H9 (cell line): ENCODE measurements at regions not wholly inside any gene's neighbourhood (a gene's known extent, or its start where the extent isn't known, plus 50 kb on each side); places are given as distances from the start of the nearest gene placed in this dataset.

Experiments used
- DNase-seq: peaks from one replicate; pipeline ENCODE4 v3.0.0-alpha.2; 2017
- H2AFZ ChIP-seq: one replicate; pipeline ENCODE4 v1.6.1; 2013; ENCODE audit warnings: mild to moderate bottlenecking, low read length, control low read depth, moderate library complexity
- H2AK5ac ChIP-seq: 2 replicates; pipeline ENCODE4 v1.6.1; 2013; ENCODE audit warnings: low read length, control low read depth, mixed read lengths; ENCODE audit not compliant: insufficient read length
- H2BK120ac ChIP-seq: one replicate; pipeline ENCODE4 v1.6.1; 2013; ENCODE audit warnings: low read depth, mild to moderate bottlenecking, low read length, control low read depth, inconsistent platforms; ENCODE audit not compliant: poor library complexity, severe bottlenecking
- H2BK12ac ChIP-seq: 2 replicates; pipeline ENCODE4 v1.6.1; 2013; ENCODE audit warnings: low read length, control low read depth, mixed read lengths, low read depth; ENCODE audit not compliant: insufficient read length
- H2BK15ac ChIP-seq: 2 replicates; pipeline ENCODE4 v1.6.1; 2013; ENCODE audit warnings: low read depth, low read length, control low read depth
- H2BK20ac ChIP-seq: one replicate; pipeline ENCODE4 v1.6.1; 2013; ENCODE audit warnings: low read depth, mild to moderate bottlenecking, low read length, control low read depth, inconsistent platforms; ENCODE audit not compliant: poor library complexity, severe bottlenecking
- H2BK5ac ChIP-seq: 2 replicates; pipeline ENCODE4 v1.6.1; 2013; ENCODE audit warnings: low read length, control low read depth, mixed read lengths; ENCODE audit not compliant: insufficient read length
- H3K14ac ChIP-seq: 2 replicates; pipeline ENCODE4 v1.6.1; 2013; ENCODE audit warnings: low read length, control low read depth; ENCODE audit not compliant: insufficient read depth
- H3K18ac ChIP-seq: 2 replicates; pipeline ENCODE4 v1.6.1; 2013; ENCODE audit warnings: low read depth, mild to moderate bottlenecking, mixed read lengths, low read length, control low read depth; ENCODE audit not compliant: insufficient read length
- H3K23ac ChIP-seq: 2 replicates; pipeline ENCODE4 v1.6.1; 2013; ENCODE audit warnings: low read length, control low read depth, mixed read lengths, low read depth; ENCODE audit not compliant: insufficient read length
- H3K23me2 ChIP-seq: 2 replicates; pipeline ENCODE4 v1.6.1; 2013; ENCODE audit warnings: low read depth, mild to moderate bottlenecking, mixed read lengths, low read length, control low read depth; ENCODE audit not compliant: insufficient read length, poor library complexity, severe bottlenecking
- H3K27ac ChIP-seq: 2 replicates; pipeline ENCODE4 v1.5.1; 2013; ENCODE audit warnings: low read length, control low read depth, mixed read lengths, low read depth; ENCODE audit not compliant: insufficient read length
- H3K27me3 ChIP-seq: 2 replicates; pipeline ENCODE4 v1.6.1; 2013; ENCODE audit warnings: low read length, control low read depth, inconsistent platforms; ENCODE audit not compliant: insufficient read depth
- H3K4ac ChIP-seq: 2 replicates; pipeline ENCODE4 v1.6.1; 2013; ENCODE audit warnings: low read depth, mild to moderate bottlenecking, control low read depth, inconsistent platforms, low read length, moderate library complexity
- H3K4me1 ChIP-seq: 2 replicates; pipeline ENCODE4 v1.6.1; 2013; ENCODE audit warnings: low read length, control low read depth, inconsistent platforms; ENCODE audit not compliant: insufficient read depth
- H3K4me2 ChIP-seq: 2 replicates; pipeline ENCODE4 v1.6.1; 2013; ENCODE audit warnings: low read length, control low read depth, mixed read lengths; ENCODE audit not compliant: insufficient read length, insufficient read depth
- H3K56ac ChIP-seq: 2 replicates; pipeline ENCODE4 v1.6.1; 2013; ENCODE audit warnings: low read depth, mild to moderate bottlenecking, mixed read lengths, low read length, control low read depth; ENCODE audit not compliant: insufficient read length
- H3K79me1 ChIP-seq: 2 replicates; pipeline ENCODE4 v1.6.1; 2013; ENCODE audit warnings: low read depth, mild to moderate bottlenecking, moderate library complexity, low read length, control low read depth, inconsistent platforms; ENCODE audit not compliant: insufficient read depth, poor library complexity, severe bottlenecking
- H3K79me2 ChIP-seq: 2 replicates; pipeline ENCODE4 v1.6.1; 2013; ENCODE audit warnings: low read length, control low read depth, inconsistent platforms; ENCODE audit not compliant: insufficient read depth
- H3K9ac ChIP-seq: 2 replicates; pipeline ENCODE4 v1.6.1; 2013; ENCODE audit warnings: low read length, control low read depth, mixed read lengths; ENCODE audit not compliant: insufficient read length; ENCODE audit errors: extremely low read depth
- H3K9me3 ChIP-seq: one replicate; pipeline ENCODE4 v1.6.1; 2013; ENCODE audit warnings: low read depth, low read length, inconsistent platforms; ENCODE audit not compliant: control insufficient read depth
- H3T11ph ChIP-seq: one replicate; pipeline ENCODE4 v1.6.1; 2013; ENCODE audit warnings: mild to moderate bottlenecking, low read length, control low read depth, inconsistent platforms
- H4K20me1 ChIP-seq: one replicate; pipeline ENCODE4 v1.6.1; 2013; ENCODE audit not compliant: control insufficient read depth, insufficient read length, insufficient read depth
- H4K5ac ChIP-seq: 2 replicates; pipeline ENCODE4 v1.6.1; 2013; ENCODE audit warnings: low read depth, mild to moderate bottlenecking, mixed read lengths, low read length, control low read depth; ENCODE audit not compliant: insufficient read length
- H4K8ac ChIP-seq: replicated peaks from 2 replicates; pipeline ENCODE4 v1.6.1; 2013; ENCODE audit warnings: low read length, control low read depth, mixed read lengths, low read depth; ENCODE audit not compliant: insufficient read length
- H4K91ac ChIP-seq: 2 replicates; pipeline ENCODE4 v1.6.1; 2013; ENCODE audit warnings: low read depth, mild to moderate bottlenecking, moderate library complexity, mixed read lengths, low read length, control low read depth; ENCODE audit not compliant: insufficient read length
- H3K27ac Mint-ChIP-seq, 3 experiments: 2 replicates in 2 of 3; 3 replicates in 1 of 3; pipeline ENCODE4 v1.8.0; 2020 to 2021; ENCODE audit warnings: mixed read lengths in 3 of 3, mild to moderate bottlenecking in 1 of 3, moderate library complexity in 1 of 3
- H3K27me3 Mint-ChIP-seq: 2 replicates; pipeline ENCODE4 v1.8.0; 2021; ENCODE audit warnings: low read depth, mild to moderate bottlenecking, moderate library complexity, mixed read lengths
- H3K36me3 Mint-ChIP-seq, 3 experiments: 2 replicates in 2 of 3; 3 replicates in 1 of 3; pipeline ENCODE4 v1.8.0; 2020 to 2021; ENCODE audit warnings: low read depth in 3 of 3, mixed read lengths in 3 of 3; ENCODE audit not compliant: insufficient read depth in 1 of 3
- H3K4me1 Mint-ChIP-seq, 2 experiments: 2 replicates each; pipeline ENCODE4 v1.8.0; 2020; ENCODE audit warnings: mixed read lengths in 2 of 2
- H3K4me3 Mint-ChIP-seq, 2 experiments: 2 replicates in 1 of 2; 3 replicates in 1 of 2; pipeline ENCODE4 v1.8.0; 2020 to 2021; ENCODE audit warnings: mild to moderate bottlenecking in 2 of 2, mixed read lengths in 2 of 2, moderate library complexity in 1 of 2
- H3K9me3 Mint-ChIP-seq, 2 experiments: 2 replicates in 1 of 2; 3 replicates in 1 of 2; pipeline ENCODE4 v1.8.0; 2020; ENCODE audit warnings: mild to moderate bottlenecking in 2 of 2, mixed read lengths in 2 of 2, moderate library complexity in 1 of 2
- CTCF ChIP-seq: fragments of 200-600 bp; sonication (generic); conservative IDR thresholded peaks from 3 replicates; pipeline ENCODE4 v1.8.0; 2021; ENCODE audit warnings: antibody characterized with exemption, mild to moderate bottlenecking
- WGBS: extraction: QIAGEN DNeasy Blood & Tissue Kit; methylation state at CpG from one replicate; pipeline ENCODE4 v1.1.7; 2013; ENCODE audit warnings: missing lambda C conversion rate, low lambda C conversion rate, mixed read lengths; ENCODE audit not compliant: insufficient read length; ENCODE audit errors: extremely low coverage; 5-methylcytosine and 5-hydroxymethylcytosine counted together

GRCh38 chr14:51481643-51482042 lies 170.1 kb upstream of the FRMD6 start:
- Histone ChIP-seq H2BK20ac (no peak overlapping the region), H4K8ac (no peak overlapping the region), H3K9me3 (no peaks in the 10 kb centered on the region), H4K20me1 (no peaks in the 10 kb centered on the region), H3K4me2 (no peak overlapping the region), H3K23me2 (no peaks in the 10 kb centered on the region), H3K14ac (no peak overlapping the region), H3K56ac (no peak overlapping the region), H3K23ac (no peak overlapping the region), H2BK12ac (no peak overlapping the region), H3K18ac (no peak overlapping the region), H3K9ac (no peak overlapping the region), H3K79me1 (no peaks in the 10 kb centered on the region), H3K4me1 (no peaks in the 10 kb centered on the region), H3T11ph (no peak overlapping the region), H2AFZ (no peak overlapping the region), H3K27ac (no peak overlapping the region), H2AK5ac (no peak overlapping the region), H3K27me3 (no peaks in the 10 kb centered on the region), H2BK5ac (no peak overlapping the region), H4K5ac (no peak overlapping the region), H2BK15ac (no peak overlapping the region), H3K79me2 (no peaks in the 10 kb centered on the region), H2BK120ac (no peak overlapping the region), H4K91ac (no peak overlapping the region), H3K4ac (no peak overlapping the region)
- Mint-ChIP-seq H3K36me3 (no peaks in the 10 kb centered on the region), H3K4me3 (no peak overlapping the region), H3K9me3 (no peaks in the 10 kb centered on the region), H3K27me3 (no peaks in the 10 kb centered on the region), H3K27ac (no peak overlapping the region), H3K4me1 (peaks cover 0 to 2% of the 10 kb centered on the region in 2 experiments; a peak in 1 of 4 replicates)
- no peak for DNase-seq
- WGBS, result no CpG with 5 or more reads among the region's 4 CpGs
- no peak for TF ChIP-seq CTCF
